Gastroesophageal sphincter (tissue), 3 donors: ENCODE measurements at regions not wholly inside any gene's neighbourhood (a gene's known extent, or its start where the extent isn't known, plus 50 kb on each side); places are given as distances from the start of the nearest gene placed in this dataset.

Experiments
- POLR2A ChIP-seq, 2 donors: fragments of 450-650 bp; IDR thresholded peaks; one replicate each; pipeline ENCODE4 v1.6.1; 2017; ENCODE audit warnings: antibody characterized with exemption in 2 of 2, mild to moderate bottlenecking in 2 of 2, moderate library complexity in 1 of 2
- POLR2AphosphoS5 ChIP-seq: sonication (generic); formaldehyde crosslinking; IDR thresholded peaks from one replicate; pipeline ENCODE4 v1.6.1; 2017; ENCODE audit warnings: antibody characterized with exemption
- TF ChIP-seq, protein P1 (sequence below), 4 experiments: fragments of 200-600 bp in 2 of 4; fragments of 450-650 bp in 2 of 4; sonication (generic) in 1 of 4; IDR thresholded peaks; one replicate each; pipeline ENCODE4 v1.5.1; 2017 to 2019; ENCODE audit warnings: antibody characterized with exemption in 4 of 4, mild to moderate bottlenecking in 2 of 4, moderate library complexity in 2 of 4

DNA sequence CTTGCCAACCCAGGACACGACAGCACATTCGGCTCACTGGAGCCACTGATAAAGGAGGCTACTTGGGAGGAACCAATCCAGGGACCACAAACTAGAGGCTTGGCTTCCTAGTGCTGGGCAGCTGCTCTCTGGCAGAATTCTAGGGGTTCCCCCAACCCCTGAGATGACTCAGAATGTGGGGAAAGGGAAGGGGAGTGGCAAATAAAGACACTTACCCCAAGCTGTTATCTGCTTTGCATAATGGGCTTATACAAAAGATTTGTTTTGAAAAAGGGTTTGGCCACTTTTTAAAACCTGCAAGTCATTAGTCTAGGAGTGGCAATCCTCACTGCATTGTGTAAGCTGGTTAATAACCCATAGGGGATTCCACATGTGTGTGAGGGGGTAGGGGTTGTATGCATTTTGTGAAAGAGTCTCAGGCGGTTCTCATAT lies 64.1 kb upstream of the LMO1 start:
- TF ChIP-seq, protein P1, sequence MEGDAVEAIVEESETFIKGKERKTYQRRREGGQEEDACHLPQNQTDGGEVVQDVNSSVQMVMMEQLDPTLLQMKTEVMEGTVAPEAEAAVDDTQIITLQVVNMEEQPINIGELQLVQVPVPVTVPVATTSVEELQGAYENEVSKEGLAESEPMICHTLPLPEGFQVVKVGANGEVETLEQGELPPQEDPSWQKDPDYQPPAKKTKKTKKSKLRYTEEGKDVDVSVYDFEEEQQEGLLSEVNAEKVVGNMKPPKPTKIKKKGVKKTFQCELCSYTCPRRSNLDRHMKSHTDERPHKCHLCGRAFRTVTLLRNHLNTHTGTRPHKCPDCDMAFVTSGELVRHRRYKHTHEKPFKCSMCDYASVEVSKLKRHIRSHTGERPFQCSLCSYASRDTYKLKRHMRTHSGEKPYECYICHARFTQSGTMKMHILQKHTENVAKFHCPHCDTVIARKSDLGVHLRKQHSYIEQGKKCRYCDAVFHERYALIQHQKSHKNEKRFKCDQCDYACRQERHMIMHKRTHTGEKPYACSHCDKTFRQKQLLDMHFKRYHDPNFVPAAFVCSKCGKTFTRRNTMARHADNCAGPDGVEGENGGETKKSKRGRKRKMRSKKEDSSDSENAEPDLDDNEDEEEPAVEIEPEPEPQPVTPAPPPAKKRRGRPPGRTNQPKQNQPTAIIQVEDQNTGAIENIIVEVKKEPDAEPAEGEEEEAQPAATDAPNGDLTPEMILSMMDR (IDR thresholded peaks at IDR 0.05) = no peak
- no peak for TF ChIP-seq POLR2AphosphoS5
- TF ChIP-seq POLR2A (IDR thresholded peaks at IDR 0.05) = no peak
